ENCODE measurements at regions not wholly inside any gene's neighbourhood (a gene's known extent, or its start where the extent isn't known, plus 50 kb on each side); places are given as distances from the start of the nearest gene placed in this dataset.

GRCh38 chr2:62447411-62447810 lies 58.6 kb downstream of the TMEM17 start:
- DNase-seq (ENCODE audit: low read depth, low spot score): no peak

DNA sequence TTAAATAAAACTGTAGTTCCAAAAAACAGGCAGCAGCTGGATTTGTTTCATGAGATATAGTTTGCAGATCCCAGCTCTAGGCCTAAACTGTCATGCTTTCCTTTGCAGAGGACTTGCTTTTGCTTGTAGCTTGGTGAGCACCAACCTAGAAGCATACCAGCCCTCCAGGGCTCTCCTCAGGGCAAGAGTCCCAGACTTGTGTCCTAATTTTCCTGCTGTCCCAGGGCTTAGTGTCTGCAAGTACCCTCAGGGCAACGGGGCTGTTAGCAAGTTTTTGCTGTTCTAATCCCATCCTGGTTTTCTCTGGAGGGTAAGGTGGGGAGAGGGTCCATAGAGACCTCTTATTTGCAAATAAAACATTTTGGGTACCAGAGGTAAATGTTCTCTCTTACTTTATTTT lies 59.5 kb downstream of the TMEM17 start:
- no peak for DNase-seq (ENCODE audit: low read depth, low spot score)

- no peak for DNase-seq (ENCODE audit: low read depth, low spot score)
Observed at GRCh38 chr2:62443886-62444285, 62.1 kb downstream of the TMEM17 start.

- no peak for DNase-seq (ENCODE audit: low read depth, low spot score)
Observed at GRCh38 chr2:62443471-62443870, 62.5 kb downstream of the TMEM17 start.

- no peak for DNase-seq (ENCODE audit: low read depth, low spot score)
Observed at GRCh38 chr2:62441824-62442223, 64.2 kb downstream of the TMEM17 start.

- no peak for DNase-seq (ENCODE audit: low read depth, low spot score)
Observed at GRCh38 chr2:62441421-62441820, 64.6 kb downstream of the TMEM17 start.

DNA sequence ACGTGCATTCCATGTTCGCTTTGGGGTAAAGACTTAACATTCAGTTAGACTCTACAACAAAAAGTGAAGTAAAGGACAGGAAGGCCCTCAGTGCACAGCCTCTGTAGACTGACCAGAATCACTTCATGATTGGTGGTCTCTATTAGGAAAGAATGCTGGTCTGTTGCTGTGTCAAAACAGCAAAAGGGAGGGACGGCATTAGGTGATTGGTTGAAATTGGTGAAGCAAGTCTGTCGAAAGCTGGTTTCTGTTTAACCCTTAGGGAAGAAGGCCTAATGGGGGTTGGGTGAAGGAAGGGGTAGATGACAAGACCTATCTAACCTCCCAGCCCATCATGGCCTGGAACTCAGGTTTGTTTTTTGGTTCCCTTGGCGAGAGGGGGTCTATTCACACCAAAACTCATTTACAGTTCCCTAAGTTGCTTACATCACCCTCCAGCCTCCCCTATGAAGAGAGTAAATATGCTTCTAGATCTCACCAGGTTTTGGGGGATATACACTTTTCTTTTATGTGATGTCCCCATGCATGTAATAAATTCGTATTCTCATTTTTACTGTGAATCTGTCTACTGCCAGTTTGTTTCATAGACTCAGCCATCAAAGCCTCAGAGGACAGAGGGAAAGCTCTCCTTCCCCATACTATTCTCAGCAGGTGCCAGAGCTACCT lies 65.6 kb downstream of the TMEM17 start:
- no peak for DNase-seq (ENCODE audit: low read depth, low spot score)

DNA sequence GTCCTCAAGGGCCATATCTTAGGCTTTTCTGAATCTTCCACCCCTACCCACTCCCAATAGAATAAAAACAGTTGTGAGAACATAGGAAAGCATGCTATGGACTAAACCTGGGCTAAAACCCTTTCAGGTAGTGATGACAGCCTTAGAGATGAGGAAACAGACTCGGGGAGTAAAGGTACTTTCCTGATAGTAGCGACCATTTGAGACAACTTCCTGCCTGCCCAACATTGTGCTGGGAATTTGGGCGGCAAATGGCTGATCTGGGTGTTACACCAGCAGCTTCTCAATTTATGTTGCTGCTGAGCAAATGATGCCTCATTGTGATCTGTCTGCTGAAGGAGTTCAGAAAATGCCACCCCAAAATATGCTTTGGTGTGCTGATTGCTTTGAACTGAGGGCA lies 66.6 kb downstream of the TMEM17 start:
- no peak for DNase-seq (ENCODE audit: low read depth, low spot score)

GRCh38 chr2:62437785-62438184 lies 68.2 kb downstream of the TMEM17 start:
- no peak for DNase-seq (ENCODE audit: low read depth, low spot score)

DNA sequence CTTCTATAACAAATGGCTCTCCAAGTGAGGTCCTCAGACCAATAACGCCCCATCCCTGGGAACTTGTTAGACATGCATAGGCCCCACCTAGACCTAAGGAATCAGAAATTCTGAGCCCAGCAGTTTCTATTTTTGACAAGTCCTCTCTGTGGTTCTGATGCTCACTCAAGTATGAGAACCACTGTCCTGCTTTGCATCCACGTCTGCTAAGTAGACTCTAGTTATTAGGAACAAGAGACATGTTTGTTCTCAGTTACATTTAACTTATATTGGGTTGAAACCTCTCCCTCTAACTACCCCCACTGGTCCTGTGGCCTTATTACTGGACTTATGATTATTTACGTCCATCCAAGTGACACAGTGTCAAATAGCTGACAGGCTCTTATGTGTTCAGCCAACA lies 70.3 kb downstream of the TMEM17 start:
- no peak for DNase-seq (ENCODE audit: low read depth, low spot score)

- no peak for DNase-seq (ENCODE audit: low read depth, low spot score)
Observed at GRCh38 chr2:62432407-62432806, 73.6 kb downstream of the TMEM17 start.

DNA sequence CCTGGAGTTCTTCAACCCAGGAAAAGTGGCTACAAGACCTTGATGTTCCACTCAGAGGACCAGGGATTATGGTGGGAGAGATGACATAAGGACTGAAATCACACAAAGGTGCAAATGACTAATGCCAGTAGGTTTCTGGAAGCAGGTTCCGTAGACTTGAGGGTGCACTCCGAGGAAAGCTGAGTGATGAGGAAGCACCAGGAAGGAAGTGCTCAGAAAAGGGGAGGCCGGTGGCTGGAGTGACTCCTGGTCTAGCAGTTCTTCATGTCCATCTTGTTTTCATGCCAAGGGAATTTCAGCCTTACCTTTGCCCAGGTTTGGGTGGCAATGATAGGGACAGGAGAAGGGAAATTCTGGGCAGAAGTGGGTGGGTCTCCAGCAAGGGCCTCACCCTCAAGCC lies 74.5 kb downstream of the TMEM17 start:
- no peak for DNase-seq (ENCODE audit: low read depth, low spot score)

DNA sequence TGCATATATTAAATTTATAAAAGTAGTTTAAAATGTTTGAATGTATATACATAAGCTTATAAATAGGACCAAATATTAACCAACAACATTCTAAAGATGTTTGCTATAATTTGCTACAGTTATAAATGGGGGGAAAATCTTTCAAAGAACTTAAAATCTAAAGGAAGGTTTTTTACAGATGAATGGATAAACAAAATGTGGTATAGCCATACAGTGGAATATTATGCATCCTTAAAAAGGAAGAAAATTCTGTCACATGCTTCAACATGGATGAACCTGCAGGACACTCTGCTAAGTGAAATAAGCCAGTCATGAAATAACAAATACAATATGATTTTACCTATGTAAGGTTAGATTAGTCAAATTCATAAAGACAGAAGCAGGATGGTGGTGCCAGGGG lies 75.8 kb downstream of the TMEM17 start:
- DNase-seq (ENCODE audit: low read depth, low spot score): no peak

DNA sequence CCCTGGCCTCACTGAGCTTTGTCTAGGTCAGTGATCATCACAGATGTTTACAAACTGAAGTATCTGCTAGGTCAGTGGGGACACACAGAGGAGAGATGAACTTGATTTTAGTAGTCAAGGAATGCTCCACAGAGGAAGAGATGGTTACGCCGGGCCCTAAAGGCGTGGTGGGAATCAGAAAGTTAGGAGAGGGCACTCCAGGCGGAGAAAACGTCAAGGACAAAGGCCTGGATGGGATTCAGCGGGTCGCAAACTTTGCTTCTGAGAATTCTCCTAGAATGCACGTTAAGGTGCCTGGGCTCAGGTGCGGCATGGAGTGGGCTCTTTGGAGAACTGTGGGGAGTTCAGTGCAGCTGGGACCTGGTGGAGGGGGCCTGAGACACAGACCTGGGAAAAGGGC lies 78.8 kb downstream of the TMEM17 start:
- no peak for DNase-seq (ENCODE audit: low read depth, low spot score)

GRCh38 chr2:62426154-62426912 lies 79.7 kb downstream of the TMEM17 start:
- no peak for DNase-seq (ENCODE audit: low read depth, low spot score)

GRCh38 chr2:62425684-62426083 lies 80.3 kb downstream of the TMEM17 start:
- no peak for DNase-seq (ENCODE audit: low read depth, low spot score)

- DNase-seq (ENCODE audit: low read depth, low spot score): no peak
Observed at GRCh38 chr2:62424899-62425298, 81.1 kb downstream of the TMEM17 start.

GRCh38 chr2:62423883-62424458 lies 82.0 kb downstream of the TMEM17 start:
- no peak for DNase-seq (ENCODE audit: low read depth, low spot score)

DNA sequence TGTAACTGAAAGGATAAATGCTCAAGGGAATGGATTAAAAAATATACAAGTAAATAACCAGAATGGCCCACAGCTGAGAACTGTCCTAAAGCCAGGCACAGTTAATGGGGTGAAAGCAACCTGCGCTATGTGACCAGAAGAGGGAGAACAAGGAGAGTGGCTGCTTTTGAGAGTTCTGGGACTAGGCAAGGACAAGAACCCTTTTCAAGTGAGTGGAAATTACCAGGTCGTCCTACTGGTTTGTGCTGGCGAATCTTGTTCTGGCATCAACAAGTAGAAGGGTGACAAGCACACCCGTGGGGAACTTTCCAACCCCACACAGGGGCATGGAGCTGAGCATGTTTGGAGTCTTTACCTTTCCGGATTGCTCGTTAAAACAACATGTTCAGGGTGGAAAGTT lies 82.8 kb downstream of the TMEM17 start:
- DNase-seq (ENCODE audit: low read depth, low spot score): no peak

- no peak for DNase-seq (ENCODE audit: low read depth, low spot score)
Observed at GRCh38 chr2:62415518-62415917, 90.5 kb downstream of the TMEM17 start.

- no peak for DNase-seq (ENCODE audit: low read depth, low spot score)
Observed at GRCh38 chr2:62415019-62415431, 91.0 kb downstream of the TMEM17 start.

DNA sequence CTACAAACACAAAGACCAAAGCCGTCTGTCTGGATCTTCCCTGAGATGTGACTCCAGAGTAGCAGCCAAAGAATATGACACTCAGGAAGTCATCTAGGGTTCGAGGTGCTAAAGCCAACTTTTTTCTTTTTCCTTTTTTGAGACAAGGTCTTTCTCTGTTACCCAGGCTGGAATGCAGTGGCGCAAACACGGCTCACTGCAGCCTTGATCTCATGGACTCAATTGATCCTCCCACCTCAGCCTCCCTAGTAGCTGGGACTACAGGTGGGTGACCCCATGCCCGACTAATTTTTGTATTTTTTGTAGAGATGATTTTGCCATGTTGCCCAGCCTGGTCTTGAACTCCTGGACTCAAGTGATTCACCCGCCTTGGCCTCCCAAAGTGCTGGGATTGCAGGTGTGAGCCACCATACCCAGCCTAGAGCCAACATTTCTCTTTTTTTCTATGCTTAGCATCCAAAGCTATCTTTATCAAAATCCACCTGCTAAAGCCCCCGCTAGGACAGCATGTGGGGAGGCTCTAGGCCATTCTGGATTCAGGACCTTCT lies 92.8 kb downstream of the TMEM17 start:
- DNase-seq (ENCODE audit: low read depth, low spot score): no peak

DNA sequence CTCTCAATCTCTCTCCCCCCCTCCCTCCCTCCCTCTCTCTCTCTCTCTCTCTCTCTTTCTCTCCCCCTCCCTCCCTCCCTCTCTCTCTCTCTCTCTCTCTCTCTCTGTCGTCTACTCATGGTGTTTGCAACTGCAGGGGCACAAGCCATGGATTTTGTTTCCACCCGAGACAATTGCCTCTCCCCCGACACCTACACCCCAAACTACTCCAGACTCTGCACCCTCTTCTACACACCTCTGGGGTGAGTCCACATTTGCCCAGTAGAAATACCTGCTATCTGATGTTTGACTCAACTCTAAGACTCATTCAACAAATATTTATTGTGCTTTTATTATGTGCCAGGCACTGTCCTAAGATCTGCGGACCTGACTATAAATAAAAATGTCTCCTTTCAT lies 93.7 kb downstream of the TMEM17 start:
- DNase-seq (ENCODE audit: low read depth, low spot score): no peak
